ENCODE measurements at regions not wholly inside any gene's neighbourhood (a gene's known extent, or its start where the extent isn't known, plus 50 kb on each side); places are given as distances from the start of the nearest gene placed in this dataset.

- TF ChIP-seq POLR2A (IDR thresholded peaks at IDR 0.05) (no peak), CTCF (IDR thresholded peaks at IDR 0.05) (no peak)
Observed at GRCh38 chr15:47661661-47662180, 55.6 kb upstream of the SEMA6D start.
